HG03565 (cell line): ENCODE measurements at regions not wholly inside any gene's neighbourhood (a gene's known extent, or its start where the extent isn't known, plus 50 kb on each side); places are given as distances from the start of the nearest gene placed in this dataset.

ENCODE experiments used
- ATAC-seq: cut with Tn5 transposase; IDR thresholded peaks from one replicate; pipeline ENCODE4 v1.9.1; 2021; ENCODE audit warnings: mild to moderate bottlenecking, moderate library complexity; ENCODE audit not compliant: unreplicated experiment

DNA sequence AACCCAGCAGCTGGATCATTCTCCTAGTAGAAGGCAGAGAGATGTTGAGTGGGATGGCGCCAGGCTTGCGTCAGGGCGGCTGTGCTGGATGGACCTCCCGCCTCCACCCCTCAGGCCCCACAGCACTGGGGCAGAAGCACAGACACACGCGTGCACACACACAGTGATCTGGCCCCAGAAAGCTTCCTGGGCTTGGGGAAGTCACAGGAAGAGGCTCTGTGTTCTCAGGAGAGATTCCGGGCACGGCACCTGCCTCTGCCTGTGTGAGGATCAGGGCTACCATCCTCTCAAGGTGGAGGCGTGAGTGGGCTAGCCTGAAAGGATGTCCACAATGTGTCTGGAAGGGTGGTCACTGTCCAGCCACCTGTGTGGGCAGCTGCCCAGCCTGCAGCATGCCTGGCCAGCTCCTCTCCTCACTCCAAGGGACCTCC lies 229.8 kb upstream of the HS6ST1 start:
- no peak for ATAC-seq

DNA sequence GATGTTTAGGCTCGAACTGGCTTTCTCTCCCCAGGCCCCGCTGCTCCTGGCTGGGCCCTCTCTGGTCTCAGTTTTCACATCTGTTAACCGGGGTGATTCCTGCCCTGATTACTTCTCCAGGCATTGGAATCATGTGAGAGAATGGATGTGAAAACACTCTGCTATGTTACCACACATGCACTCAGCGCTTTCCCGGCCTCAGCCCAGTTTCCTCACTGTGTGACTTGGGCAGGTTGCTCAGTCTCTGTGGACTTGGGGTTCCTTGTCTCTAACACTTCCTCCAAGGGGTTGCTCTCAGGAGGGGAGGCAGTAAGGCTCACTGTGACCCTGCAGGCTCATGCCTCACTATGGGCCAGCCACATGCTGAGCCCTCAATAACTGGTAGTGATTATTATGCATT lies 230.4 kb upstream of the HS6ST1 start:
- ATAC-seq: no peak

DNA sequence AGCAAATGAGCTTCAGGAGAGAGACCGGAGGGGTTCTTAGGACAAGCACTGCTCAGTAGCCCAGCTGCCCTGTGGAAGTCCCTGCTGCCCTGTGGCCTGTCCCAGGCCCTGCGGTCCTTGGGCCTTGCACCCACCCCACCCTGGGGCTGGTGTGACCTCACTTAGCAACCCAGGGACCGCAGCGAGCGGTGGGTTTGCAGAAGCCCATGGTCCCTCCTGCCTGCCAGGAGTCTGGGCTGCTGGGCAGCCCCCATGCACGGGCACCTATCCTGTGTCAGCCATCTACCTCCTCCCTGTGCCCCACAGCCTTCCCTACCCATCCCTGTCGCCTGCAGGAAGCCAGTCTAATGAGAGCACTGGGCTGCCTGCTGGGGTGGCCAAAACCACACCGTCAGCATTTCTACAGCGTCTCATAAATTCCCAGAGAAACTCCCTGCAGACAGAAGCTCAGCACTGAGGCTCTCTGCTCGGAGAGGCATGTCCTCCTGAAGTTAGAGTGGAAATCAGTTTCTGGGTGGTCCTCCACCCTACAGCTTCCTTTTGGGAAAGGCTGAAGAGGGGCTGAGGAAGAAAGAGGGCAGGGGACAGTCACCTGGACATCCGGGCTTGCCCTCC lies 231.1 kb upstream of the HS6ST1 start:
- no peak for ATAC-seq

DNA sequence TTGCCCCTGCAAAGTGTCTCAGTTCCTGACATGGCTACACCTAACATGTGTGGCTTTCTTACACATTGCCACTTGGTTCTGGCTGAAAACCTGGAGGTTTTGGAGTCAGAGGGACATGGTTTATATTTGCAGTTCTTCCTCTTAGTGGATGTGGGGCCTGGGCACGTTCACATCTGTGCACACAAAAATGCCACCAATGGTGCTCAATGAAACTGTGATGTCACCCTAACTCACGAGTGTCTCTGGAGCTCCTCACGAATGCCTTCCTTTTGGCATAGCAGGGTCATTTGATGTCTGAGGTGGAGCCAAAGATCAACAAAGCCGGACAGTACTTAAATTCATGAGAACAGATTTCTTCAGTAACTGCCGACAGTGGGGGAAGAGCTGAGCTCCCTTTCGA lies 231.7 kb upstream of the HS6ST1 start:
- ATAC-seq: no peak

DNA sequence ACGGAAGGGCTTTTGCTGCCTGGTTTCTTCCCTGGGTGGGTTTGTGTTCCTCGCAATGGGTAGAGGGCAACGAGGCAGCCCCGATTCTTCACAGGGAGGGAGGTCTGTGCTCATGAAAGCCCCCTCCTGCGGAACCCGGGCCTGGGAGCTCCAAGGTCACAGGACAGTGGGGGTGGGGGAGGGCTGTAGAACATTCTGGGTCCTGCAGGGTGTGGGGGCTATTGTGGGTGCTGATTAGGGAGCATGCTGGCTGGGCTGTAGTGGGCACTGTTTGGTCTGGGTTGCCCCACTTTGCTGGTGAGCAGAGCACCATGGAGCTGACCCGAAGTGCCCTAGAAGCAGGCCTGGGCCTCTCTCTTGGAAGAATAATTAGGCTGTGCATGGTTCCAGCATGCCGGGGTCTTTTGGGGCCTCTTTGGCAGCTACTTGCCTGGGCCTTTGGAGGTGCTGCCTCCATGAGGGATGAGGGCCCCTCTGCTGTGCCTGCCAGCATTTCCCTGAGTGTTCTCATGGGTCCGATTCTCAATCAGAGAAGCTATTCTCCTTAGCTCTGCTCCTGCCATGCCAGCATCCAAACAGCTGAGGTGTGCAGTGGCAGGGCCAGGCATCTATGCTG lies 232.2 kb upstream of the HS6ST1 start:
- ATAC-seq: no peak

DNA sequence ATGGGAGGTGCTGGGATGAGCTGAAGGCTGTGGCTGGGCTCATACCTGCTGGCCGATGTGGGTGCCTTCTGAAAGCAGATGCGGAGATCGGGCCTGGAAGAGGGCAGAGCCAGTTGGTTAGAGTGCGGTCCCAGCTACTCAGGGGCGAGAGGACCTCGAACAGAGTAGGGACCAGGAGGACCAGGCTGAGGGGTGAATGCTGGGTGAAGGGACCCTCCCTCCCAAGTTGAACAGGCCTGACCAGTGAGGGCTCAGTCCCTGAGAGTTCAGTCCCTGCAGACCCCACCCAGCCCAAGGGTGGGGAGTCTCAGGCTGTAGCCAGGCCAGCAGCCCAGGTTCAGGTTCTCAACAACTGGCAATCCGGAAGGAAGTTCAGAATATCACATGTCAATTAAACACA lies 232.8 kb upstream of the HS6ST1 start:
- no peak for ATAC-seq

DNA sequence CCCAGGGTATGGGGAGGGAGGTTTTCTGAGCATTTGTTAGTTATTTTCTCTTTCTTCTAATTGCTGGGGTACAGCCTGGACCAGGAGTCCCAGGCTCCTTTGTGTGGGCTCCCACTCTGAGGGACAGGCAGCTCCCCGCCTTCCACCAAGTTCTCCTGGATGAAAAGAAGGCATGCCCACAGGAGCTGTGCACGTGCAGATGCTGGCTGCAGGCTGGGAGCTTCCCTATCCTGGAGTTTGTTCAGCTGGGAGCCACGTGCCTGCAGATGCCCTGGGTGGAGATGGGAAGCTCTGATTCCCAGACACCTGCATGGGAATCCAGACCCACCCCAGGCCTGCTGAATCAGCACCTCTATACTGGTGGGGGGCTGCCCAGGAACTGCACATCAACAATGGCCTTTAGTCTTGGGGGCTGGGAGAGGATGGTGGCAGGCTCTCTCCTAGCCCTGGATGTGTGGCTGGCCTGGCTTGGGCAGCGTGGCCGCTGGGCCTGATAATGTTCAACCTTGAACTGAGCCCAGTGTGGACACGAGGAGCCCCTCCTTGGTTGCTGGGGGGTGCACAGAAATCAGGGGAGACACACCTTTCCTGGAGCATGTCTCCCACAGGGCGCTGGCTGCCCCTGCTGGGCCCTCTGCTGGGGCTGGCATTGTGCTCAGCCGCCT lies 233.6 kb upstream of the HS6ST1 start:
- ATAC-seq: no peak

DNA sequence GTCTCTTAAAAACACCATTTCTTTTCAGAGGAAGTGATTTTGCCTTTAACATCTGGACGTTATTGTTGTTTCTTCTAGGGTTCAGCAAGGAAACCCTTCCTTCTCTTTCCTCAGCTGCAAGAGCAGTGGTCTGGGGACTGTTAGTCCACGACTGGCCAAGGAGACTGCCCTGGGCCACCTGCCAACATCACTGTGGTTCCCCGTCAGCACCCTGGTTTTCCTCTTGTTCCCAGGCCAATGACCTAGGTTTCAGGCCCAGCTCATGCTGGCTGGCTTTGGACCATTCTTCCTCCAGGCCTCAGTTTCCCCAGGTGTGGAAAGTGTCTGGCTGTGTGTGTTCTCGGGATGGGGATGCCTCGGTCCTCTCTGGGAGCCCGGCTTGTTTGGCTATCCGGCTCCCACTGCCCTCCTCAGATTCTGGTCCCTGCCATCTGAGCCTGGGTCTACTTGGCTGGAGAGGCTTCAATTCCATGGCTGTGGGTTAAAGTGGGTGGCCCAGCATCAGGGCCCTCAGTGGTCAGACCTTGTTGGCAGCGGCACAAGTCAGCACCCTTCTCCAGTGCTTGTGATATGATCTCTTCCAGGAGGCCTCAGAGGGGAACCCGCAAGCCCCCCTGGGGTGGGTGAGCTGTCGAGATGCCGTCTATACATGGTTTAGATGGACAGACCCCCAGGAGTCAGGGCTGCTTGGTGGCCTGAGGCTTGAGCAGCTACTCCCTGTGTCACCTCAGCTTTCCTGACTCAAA lies 234.3 kb upstream of the HS6ST1 start:
- ATAC-seq: no peak

DNA sequence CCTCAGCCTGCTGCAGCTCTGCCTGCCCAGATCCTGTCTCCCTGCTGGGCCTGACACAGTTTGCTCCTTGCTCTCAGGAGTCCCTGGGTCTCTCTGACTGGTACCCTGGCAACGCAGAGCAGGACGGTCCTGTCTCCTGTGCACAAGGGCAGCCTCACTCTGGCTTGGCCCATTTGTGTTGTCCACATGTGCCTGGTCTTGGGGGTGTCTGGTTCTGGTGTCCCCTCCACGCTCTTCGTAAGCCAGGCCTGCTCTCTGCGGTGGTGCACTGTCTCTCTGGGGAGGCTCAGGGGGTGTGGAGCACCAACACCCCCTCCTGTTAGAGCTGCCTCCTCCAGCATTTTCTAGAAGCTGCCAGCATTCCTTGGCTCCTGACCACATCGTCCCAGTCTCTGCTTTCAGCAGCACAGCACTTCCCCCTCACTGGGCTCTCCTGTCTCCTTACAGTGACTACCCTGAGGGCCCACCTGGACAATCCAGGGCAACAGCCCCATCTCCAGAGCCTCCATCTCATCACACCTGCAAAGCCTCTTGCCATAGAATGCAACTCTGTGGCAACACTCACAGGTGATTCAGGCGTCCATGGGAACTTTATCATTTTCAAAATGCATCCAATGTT lies 235.6 kb upstream of the HS6ST1 start:
- no peak for ATAC-seq

DNA sequence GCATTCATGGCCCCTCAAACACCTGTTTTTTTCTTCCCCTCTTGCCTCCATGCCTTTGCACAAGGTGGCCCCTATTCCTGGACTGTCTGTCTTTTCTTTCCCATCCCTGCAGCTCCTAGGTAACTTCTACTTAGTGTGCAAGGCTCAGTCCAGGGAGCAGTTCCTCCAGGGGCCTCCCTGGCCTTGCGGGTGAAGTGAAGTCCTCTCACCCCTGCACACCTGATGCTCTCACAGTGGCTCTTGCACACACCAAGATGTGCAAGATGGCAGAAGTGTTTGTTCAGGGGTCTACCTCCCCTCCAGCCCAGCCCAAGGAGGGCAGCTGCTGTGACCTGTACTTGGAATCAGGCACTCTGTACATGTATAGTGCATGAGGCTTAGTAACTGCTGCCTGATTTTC lies 236.8 kb upstream of the HS6ST1 start:
- ATAC-seq: no peak

DNA sequence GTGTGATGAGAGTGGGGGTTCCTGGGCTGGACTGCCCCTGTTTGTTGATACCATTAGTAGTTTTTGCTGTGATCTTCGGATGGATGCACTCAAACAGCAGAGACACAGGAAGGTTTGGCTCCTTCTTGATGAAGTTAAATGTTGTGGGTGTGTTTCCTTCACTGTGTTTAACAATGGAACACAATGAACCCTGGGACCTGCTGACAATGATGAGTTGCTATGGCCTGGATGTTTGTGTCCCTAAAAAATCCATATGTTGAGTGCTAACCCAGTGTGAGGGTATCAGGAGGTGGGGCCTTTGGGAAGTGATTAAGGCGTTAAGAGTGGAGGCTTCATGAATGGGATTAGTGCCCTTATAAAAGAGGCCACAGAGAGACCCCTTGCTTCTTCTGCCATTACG lies 237.4 kb upstream of the HS6ST1 start:
- no peak for ATAC-seq

DNA sequence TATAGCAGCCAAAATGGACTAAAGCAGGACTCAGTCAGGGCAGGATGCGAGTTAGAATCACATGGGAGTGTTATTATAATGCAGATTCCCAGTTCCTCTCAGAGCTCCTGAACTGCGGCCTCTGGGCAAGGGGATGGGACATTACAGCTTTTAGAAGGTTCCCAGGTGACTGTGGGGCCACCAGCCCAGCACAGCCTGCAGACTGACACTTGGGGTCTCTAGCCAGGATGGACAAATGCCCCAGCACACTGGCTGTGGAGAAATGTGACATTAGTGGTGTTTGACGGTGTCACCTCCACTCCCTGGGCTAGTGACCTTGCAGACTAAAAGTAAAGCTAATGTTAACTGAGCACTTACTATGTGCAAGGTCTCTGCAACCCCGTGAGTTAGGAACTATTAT lies 238.0 kb upstream of the HS6ST1 start:
- no peak for ATAC-seq

DNA sequence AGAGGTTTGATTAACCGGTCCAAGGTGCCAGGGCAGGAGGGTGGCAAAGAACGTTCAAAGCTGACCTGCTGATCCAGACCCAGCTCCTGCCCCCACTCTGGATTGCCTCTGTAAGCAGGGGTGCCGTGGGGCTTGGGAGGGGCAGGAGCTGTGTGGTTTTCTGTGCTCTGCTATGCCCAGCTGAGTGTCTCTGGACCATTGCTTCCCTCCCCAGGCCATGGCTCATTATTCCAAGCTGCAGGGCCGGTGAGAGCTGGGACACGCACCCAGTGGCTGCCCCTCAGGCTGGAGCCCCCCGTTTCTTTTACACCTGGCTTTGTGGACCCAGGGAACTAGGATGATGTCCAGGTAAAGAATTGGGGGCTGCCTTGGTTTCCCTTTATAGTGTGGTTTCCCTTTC lies 238.4 kb upstream of the HS6ST1 start:
- no peak for ATAC-seq

DNA sequence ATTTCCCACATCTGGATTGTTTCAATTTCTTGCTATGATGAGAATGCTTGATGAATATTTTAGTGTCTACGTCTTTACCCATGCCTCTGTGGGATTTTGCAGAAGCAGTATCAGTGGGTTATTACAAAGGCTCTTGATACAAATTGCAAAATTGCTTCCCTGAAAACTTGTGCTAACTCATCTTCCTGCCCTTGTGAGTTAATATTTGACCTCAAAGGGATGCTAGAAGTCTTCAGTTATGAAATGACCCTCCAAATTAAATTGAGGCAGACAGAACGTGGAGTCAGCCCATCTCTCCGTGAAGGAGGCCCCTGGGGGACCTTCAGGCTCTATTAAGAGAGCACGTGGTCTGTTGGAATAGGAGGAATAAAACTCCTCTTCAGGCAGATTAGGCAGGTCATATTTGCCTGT lies 239.2 kb upstream of the HS6ST1 start:
- no peak for ATAC-seq

DNA sequence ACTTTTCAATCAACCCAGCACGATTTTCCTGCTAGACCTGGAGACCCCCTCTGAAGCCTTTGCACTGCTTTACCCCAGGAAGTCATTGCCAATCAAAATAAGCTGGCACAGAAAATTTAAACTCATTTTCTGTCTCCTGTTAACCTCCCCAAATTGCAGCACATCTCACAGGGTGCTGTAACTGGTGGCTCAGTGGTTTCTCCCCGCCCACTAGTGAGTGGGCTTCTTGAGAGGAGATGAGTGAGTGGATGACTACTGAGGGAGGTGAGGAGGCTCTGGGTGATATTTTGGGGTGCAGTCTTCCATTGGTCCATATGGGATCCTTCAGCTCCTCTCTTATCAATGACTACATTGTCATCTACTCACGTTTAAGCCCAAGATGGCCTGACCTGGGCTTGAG lies 239.8 kb upstream of the HS6ST1 start:
- no peak for ATAC-seq

DNA sequence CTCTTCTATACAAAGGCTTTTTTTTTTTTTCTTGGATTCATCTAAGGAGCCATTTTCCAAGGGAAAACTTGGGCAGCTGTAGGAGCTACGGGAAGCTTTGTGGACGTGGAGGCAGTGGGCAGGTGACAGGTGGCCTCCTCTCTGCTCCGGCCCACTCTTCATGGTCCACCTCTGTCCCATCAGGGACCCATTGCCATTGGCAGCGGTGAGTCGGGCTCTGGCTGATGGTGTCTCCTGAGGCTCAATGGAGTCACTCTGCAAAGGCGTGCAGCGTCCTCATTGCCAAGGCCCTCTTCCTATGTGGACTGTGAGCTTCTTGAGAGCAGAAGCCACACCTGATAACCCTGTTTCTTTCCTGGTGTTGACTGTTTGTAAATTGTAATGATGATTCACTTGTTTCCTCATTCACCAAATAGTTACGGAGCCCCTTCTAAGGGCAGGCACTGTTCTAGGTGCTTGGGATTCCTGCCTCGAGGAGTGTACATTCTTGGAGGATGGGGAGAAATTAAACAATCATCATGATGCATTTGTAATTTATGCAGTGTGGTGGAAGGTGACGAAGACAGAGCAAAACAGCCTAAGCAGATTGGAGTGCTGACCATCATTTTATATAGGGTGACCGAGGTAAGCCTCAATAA lies 240.3 kb upstream of the HS6ST1 start:
- no peak for ATAC-seq

DNA sequence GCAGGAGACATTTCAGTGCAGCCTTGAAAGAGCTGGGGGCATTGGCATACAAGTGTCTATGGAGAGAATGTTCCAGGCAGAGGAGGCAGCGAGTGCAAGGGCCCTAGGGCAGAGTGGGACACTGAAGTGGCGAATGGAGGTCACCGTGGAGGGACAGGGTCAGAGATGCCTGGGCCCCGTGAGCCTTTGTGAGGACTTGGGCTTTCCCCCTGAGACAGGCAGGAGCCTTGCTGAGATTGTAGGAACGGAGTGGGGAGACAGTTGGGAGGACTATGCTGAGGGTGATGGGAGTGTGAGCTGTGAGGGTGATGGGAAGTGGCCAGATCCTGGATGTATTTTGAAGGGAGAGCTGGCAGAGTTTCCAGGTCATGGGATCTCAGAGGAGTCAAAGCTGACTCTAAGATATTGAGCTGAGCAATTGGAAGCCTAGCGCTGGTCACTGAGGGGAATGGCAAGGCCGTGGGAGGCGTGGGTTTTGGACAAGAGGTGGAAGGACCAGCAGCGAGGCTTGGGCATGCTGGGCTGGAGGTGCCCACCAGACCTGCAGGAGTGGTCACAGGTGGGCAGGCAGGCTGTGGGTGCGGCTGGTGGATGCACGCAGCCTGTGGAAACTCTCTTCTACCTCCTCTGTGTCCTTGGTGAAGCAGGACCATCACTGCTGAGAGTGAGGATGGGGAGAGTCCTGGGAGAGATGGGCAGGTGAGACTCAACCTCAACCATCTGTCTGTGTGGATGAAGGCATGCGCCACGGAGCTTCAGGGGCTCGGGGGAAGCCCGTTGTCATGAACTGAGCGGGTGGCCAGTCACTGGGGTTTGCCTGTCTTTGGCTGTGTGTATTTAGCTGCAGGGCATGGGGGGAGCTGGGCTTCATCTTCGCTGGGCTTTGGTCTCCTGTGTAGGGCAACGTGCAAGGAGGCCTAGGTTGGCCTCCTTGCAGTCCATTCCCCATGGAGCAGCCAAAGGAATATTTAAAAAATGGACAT lies 241.2 kb upstream of the HS6ST1 start:
- ATAC-seq: no peak

DNA sequence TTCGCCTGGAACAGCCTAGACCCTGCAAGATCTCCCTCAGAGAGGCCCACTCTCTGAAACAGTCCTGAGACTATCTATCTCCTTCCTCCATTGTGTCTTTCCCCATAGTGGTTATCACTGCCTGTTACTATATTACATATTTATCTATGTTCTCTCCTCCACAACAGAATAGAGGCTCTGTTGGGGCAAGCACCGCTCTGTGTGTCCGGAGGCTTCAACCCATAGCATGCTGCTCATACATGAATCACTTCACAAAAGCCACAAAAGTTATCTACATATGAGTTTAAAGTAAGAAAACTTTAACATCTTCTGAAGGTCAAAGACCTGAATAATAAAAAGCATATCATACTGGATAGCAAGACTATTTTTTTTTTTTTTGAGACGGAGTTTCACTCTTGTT lies 242.1 kb upstream of the HS6ST1 start:
- no peak for ATAC-seq

DNA sequence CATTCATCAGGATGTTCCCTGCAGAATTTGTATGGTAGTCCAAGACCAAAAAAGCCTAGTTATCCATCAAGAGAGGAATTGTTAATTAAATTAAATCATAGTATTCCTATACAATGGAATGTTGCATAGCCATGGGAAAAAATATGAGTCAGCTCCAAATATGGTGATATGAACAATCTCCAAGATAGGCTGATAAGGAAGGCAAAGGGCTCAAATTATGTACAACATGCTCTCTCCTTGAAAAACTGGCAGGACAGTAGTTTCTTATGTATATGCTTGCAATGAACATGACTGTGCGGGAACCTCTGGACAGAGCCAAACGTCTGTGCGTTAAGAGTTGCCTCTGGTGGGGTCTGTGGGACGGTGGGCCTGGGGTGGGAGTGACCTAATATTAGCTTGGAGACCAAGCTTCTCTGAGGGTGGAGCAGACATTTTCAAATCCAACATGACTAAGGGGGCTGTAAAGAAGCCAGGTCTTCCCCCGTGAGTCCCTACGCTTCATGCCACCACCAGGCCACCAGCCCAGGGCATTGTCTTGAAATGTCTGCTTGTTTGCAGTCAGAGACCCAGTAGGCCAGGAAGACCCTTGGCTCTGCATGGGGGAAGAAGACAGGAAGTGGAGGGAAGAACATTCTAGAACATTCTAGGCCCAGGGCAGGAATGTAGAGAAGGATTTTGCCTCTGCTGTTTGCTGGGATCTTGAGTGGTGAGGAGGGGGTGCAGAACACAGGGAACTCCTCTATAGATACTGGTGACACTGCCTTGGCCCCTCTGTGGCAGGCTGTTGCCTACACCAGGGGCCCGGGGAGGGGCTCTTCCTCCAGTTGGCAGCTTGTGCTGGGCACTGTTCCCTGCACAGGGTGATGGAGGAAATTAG lies 244.0 kb upstream of the HS6ST1 start:
- no peak for ATAC-seq
